H1 (cell line): ENCODE measurements at regions not wholly inside any gene's neighbourhood (a gene's known extent, or its start where the extent isn't known, plus 50 kb on each side); places are given as distances from the start of the nearest gene placed in this dataset.

Experiments used
- CTCF ChIP-seq, 3 experiments: IDR thresholded peaks; 1 replicate in 2 of 3; 2 replicates in 1 of 3; pipeline versions ENCODE4 v1.5.1 to v1.6.1; 2011; ENCODE audit warnings: low read length in 3 of 3, mild to moderate bottlenecking in 3 of 3, inconsistent platforms in 2 of 3, low read depth in 1 of 3, moderate library complexity in 1 of 3; ENCODE audit not compliant: insufficient read depth in 1 of 3; ENCODE audit errors: control extremely low read depth in 1 of 3
- NRF1 ChIP-seq: IDR thresholded peaks from 2 replicates; pipeline ENCODE4 v1.6.1; 2011; ENCODE audit warnings: mild to moderate bottlenecking, low read depth, low read length, improper control_type of control experiment
- TAF7 ChIP-seq: optimal IDR thresholded peaks from 2 replicates; pipeline ENCODE3; 2011; ENCODE audit warnings: low read depth, mild to moderate bottlenecking, inconsistent platforms, low read length, moderate library complexity, borderline replicate concordance

GRCh38 chr14:71726580-71727021 lies 205.6 kb upstream of the RGS6 start (continued):
- TF ChIP-seq CTCF (IDR thresholded peaks at IDR 0.05; ENCODE audit: control extremely low read depth in 1 of 3, insufficient read depth in 1 of 3, low read depth in 1 of 3, low read length in 3 of 3) (no peak), TAF7 (no peak), NRF1 (no peak)
